Coronary artery (tissue), 2 donors: ENCODE measurements at regions not wholly inside any gene's neighbourhood (a gene's known extent, or its start where the extent isn't known, plus 50 kb on each side); places are given as distances from the start of the nearest gene placed in this dataset.

ENCODE experiments used
- DNase-seq: peaks from one replicate; pipeline ENCODE4 v3.0.0-alpha.2; 2017; ENCODE audit warnings: low spot score
- H3K27ac ChIP-seq, 2 donors: fragments of 200-600 bp; sonication (generic); one replicate each; pipeline ENCODE4 v1.5.1; 2016 to 2019
- H3K4me3 ChIP-seq: fragments of 200-600 bp; sonication (generic); 2 replicates; pipeline ENCODE4 v1.5.1; 2016; ENCODE audit warnings: mild to moderate bottlenecking, moderate library complexity
- CTCF ChIP-seq: fragments of 200-600 bp; sonication (generic); IDR thresholded peaks from one replicate; pipeline ENCODE4 v1.5.1; 2019; ENCODE audit warnings: antibody characterized with exemption

GRCh38 chr16:35497399-35497798 lies 2038.0 kb downstream of the TP53TG3F start:
- H3K27ac ChIP-seq = no peak overlapping the region
- no peak overlapping the region for H3K4me3 ChIP-seq
- no peak for TF ChIP-seq CTCF
- no peak for DNase-seq

DNA sequence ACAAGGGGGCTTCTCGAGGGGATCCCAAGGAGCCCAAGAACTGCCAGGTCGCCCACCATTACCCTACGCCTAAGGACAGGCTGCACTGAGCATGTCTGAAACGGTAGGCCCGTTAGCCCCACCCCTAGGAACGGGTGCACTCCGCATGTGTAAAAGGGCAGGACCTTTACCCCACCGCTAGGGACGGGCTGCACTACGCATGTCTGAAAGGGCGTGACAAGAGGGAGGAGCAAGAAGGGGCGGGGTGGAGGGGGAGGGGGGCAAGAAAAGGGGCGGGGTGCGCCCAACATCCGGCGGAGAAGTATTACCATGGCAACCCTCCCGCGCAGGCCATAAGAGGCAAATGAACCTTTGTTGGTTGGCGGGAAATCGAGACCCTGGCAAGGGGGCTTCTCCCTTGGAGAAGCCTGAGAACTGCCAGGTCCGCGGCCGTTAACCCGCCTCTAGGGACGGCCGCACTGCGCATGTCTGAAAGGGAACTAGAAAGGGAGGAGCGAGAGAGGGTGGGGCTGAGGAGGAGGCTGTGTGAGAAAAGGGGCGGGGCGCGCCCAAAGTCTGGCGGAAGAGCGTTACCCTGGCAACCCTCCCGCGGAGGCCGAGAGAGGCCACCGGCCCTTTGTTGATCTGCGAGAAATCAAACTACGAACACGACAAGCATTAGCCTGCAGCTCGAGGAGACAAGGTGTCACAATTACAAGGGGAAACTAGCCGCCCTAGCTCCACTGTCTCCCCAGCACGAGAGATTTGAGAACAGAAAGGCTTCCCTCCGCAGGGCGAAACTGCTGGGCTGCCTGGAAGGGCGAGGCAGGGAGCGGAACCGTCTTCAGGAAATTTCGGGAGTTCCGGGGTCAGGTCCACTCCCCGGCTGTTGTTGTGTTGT lies 2046.8 kb downstream of the TP53TG3F start:
- Histone ChIP-seq H3K27ac (no peak overlapping the region), H3K4me3 (no peak overlapping the region)
- no peak for DNase-seq
- TF ChIP-seq CTCF = no peak

DNA sequence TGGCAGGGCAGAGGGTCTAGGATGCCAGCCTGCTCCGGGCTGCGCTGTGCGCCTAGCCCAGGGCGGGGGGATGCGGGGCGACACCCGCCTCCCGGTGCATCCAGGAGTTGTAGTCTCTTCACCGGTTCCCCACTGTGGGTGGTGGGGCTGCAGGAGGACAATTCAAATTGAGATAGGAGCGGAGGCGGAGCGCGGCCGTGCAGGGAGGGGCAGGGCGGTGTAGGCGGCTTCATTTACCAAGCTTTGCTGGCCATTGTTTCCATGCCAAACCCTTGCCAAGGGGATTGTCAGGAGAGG lies 2047.4 kb downstream of the TP53TG3F start:
- no peak for TF ChIP-seq CTCF
- Histone ChIP-seq H3K27ac (no peak overlapping the region), H3K4me3 (no peak overlapping the region)
- DNase-seq = no peak

GRCh38 chr16:35510701-35511100 lies 2051.3 kb downstream of the TP53TG3F start:
- no peak for DNase-seq
- Histone ChIP-seq H3K27ac (no peak overlapping the region), H3K4me3 (no peak overlapping the region)
- no peak for TF ChIP-seq CTCF

DNA sequence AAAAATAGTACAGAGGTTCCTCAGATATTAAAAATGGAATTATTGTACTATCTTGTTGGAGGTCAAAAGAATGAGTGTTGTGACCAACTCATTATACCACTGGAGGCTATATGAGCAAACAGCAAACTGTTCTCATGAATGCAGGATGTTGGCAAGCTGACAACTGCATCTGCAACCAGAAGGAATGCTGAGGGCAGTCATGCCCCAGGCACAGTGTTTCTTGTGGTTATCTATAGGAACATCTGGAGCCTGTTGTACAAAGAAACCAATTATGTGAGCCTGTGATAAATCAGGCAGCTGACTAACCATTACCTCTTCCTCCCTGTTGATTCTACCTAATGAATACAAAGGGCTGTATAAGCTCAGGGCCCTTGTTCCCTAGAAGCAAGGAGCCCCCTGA lies 2057.1 kb downstream of the TP53TG3F start:
- H3K4me3 ChIP-seq = no peak overlapping the region
- no peak for TF ChIP-seq CTCF
- H3K27ac ChIP-seq = no peak overlapping the region
- DNase-seq = no peak

DNA sequence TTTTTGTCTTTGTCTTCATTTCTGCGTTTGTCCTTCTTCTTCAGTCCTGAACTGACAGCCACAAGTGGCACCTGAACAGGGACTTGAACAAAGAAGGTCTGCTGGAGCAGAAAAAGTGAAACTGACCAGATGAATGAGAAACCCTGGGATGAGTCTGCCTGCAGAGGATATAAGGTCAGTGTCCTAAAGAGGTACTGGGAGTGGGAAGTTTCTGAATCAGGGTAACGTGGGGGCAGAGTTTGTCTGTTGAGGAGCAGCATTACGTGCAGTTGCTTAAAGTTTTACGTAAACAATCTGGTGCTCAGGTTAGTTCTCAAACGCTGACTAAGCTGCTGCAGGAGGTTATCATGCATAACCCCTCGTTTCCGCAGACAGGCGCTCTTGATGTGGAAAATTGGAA lies 2057.6 kb downstream of the TP53TG3F start:
- no peak overlapping the region for H3K27ac ChIP-seq
- no peak overlapping the region for H3K4me3 ChIP-seq
- no peak for DNase-seq
- no peak for TF ChIP-seq CTCF

DNA sequence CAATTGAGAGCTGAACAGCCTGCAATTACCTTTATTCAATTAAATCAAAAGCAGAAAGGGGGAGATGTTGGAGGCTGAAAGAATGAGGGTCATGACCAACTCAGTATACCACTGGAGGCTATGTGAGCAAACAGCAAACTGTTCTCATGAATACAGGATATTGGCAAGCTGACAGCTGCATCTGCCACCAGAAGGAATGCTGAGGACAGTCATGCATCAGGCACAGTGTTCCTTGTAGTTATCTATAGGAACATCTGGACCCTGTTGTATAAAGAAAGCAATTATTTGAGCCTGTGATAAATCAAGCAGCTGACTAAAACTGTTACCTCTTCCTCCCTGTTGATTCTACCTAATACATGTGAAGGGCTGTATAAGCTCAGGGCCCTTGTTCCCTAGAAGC lies 2064.6 kb downstream of the TP53TG3F start:
- no peak for TF ChIP-seq CTCF
- DNase-seq = no peak
- no peak overlapping the region for H3K27ac ChIP-seq
- no peak overlapping the region for H3K4me3 ChIP-seq
